Activated naive CD4-positive, alpha-beta T cell treated with Interleukin-2 at 50 U/mL for 16 hours (primary cell): ENCODE measurements at regions not wholly inside any gene's neighbourhood (a gene's known extent, or its start where the extent isn't known, plus 50 kb on each side); places are given as distances from the start of the nearest gene placed in this dataset.

Source experiments
- DNase-seq: peaks from one replicate; pipeline ENCODE4 v3.0.0-alpha.2; 2020

DNA sequence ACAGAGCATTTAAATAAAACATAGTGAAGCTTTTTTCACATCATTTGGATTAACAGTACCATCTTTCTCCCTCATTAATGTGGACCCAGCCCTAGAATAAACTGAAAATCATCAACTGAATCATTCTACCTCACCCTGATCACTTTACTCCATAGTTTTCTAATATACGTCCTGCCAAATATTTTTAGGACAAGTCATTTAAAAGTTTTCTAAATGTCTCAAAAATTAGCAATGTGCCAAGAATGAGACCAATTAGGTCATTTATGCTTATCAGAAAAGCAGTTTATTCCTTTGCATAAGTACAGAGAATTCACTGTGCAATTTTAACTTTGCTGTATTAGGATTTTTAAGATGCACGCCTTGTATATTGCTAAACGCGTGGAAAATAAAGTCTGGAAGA, 284.4 kb downstream of the PIK3R1 start:
- DNase-seq, result no peak

DNA sequence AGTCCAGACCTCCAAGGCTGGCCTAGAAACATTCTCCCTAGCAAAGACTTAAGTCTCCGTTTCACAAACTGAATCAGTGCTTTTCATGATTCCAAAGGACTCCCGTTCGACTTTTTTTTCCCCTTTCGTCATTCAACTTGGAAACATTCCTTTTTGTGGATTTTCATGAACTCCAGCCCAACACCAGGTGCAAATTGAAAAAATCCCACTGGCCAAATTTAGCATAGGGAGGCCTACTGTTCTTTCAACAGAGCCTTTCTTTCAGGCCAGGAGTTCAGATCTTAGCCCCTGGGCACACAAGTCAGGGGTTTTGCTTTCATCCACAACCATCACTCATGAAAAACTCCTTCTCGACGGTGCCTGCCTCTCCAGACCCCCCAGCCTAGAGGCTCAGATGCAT, 285.3 kb downstream of the PIK3R1 start:
- DNase-seq, result no peak

DNA sequence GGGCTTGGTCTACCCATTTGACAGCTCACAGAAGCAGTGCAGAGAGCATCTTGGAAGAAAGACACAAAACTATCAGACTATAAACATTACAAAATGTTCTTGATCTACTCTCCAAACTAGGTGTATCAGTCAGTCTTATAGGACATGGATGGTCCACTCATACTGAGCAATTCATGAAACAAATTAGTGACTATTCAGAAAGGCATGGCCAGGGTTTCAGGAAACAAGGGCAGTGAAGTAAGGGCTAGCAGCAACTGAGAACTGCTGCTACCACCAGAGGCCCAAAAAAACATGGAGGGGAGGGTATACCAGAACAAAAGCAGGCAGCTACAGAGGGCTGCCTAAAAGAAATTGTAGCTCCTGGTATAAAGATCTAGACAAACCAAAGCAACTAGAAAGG, 287.0 kb downstream of the PIK3R1 start:
- no peak for DNase-seq

DNA sequence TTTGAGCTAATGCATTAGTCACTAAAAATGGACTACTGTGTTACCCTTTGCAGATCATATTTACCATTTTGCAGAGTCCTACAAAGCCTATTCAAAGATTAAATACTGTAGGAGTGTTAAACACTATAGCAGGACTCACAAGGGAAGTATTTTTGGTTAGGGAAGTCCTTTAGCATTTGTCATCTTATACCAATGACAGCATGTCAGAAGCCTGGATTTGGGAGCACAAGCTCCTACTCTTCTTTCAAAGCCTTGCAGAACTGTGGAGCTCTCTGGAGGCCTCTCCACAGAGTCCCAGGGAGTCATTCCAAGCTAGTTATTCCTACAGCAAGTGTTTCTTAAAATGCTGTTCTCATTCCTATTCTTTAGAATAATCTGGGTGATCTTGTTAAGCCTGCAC, 288.8 kb downstream of the PIK3R1 start:
- DNase-seq, result no peak

DNA sequence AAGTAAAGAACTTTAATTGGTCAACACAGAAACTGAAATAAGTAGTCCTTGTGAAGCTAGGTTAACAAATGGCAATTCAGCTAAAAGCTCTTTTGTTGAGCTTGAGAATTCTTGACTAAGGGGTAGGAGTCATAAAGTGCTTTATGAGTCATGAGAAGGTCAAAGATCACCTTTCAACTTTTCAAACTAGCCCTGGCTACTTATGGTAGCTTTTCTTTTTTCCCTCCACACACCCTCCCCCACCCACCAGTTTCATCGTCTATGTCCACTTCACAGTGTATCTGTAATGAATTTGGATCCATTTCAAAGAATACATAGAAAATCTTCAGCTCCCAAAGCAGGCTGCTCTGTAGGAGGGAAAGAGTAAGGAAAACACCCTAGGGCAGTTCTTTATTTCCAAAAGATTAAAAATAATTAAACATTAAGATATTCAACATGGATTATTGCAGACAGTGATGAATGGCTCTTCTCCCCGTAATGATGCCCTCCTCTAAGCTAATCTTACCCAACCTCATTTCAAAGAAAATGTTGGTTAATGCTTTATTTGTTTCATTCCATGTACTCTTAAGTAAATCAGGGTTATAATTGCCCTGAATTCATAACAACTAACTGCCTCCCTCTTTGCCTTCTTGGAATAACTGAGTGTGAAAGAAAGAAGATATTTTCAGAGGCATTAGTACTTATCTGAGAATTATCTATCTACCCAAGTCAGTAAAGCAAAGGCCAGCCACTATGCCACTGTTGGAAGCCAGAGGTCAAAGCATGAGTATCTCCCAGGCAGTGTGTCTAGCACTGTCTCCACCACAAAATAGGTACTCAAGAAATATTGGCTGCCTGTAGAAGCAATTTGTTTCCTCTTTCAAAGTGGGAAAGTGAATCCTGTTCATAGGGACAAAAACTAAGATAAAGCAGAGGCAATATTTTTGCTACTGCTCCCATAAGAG, 290.6 kb downstream of the PIK3R1 start:
- no peak for DNase-seq

DNA sequence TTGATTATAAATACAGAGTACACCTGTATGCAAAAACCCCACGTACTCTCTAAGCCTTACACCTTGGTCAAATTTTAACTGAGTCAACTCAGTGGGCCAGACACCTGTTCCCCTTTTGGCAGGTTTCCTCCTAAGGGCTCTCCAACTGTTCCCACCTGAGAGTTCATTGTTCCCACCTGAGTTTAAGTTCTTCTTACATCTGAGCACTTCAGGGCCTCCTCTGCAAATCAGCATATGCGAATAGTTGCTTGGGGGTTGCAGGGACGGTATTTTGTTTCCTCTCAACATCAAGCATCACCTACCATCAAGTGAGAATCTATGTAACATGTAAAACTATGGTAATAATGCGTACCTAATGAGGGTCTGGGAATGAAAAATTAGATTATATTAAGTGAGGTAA, 300.0 kb downstream of the PIK3R1 start:
- DNase-seq, result no peak

DNA sequence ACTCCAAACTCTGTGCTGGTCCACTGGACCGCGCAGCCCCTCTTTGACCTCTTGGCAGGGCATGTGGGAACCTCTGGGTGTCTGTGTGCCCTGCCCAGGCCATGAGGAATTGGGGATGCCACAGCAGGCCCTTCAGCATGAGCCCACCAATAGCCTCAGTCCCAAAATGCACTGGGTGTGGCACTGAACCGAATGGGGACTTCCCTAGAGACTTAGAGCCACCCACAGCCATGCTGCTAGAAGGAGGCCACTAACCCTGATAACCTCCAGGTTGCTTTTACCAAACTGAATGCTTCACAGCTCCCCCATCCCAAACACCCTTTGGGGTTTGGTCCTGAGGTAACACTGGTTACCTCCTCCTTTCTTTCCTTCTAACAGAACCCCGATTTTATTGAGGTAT, 302.7 kb downstream of the PIK3R1 start:
- no peak for DNase-seq

DNA sequence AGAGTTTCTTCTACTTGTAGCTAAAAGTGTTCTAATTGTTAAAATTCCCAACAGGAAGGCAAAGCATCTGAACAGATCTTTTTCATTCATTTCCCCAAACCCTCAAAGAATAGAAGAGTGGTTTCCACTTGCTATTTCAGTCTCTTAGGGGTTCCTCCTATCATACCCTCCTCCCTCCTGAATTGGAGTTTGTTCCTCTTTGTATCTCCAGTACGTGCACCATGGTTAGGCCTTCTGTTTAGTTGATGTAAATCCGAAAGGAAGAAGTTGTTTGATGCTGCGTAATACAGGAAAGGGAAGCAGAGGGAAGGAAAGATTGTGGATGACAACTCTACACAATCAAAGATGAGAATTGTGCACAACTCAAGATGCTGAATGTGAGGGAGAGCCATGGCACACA, 303.6 kb downstream of the PIK3R1 start:
- DNase-seq, result no peak

DNA sequence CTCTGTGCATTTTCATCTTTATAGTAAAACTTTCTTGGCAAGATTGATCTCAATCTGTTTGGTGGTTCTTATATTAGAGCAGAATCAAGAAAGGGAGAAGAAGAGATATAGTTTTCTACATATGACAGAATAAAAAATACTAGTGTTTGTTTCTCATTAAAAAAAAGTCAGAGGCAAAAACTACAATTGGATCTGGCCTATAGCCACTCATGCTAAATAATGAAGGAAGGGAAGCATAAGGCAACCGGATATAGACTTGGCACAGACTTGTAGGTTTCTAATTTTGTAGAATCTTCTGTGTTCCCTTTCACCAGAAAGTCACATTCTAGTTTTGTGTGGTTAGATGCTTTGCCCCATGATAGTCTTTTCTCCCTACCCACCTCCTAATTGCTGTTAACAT, 306.2 kb downstream of the PIK3R1 start:
- DNase-seq, result no peak

DNA sequence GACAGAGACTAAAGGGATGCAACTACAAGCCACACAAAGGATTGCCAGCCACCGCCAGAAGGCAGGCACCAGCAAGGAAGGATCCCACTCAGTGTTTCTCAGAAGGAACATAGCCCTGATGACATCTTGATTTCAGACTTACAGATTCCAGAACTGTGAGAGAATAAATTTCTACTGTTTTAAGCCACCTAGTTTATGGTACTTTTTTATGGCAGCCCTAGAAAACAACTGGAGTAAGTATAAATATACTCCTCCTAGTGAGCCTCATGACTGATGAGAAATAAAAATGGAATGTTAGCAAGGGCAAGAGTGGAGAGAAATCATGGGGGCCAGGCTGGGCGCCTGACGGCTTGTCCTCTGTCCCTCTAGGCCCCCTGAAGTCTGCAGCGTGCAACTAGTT, 307.3 kb downstream of the PIK3R1 start:
- DNase-seq, result no peak

DNA sequence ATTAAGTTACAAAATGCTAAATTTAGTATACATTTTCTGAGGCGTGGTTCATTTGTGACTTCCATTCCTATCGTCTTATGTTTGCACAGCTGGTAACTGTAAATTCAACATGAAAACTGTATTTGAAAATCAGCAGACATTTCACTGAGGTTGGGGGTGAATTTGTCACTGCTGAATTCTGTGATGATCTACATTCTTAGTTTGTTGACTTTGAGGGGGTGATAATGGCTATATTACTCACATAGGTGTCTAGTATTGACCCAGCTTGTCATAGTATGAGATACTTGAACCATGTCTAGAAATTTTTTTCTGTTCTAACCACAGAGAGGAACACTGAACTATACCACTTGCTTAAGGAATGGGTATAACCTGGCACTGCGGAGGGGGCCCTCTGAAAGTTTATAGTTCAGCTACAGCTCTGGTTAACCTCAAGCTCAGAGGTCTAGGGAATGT, 313.3 kb downstream of the PIK3R1 start:
- no peak for DNase-seq

DNA sequence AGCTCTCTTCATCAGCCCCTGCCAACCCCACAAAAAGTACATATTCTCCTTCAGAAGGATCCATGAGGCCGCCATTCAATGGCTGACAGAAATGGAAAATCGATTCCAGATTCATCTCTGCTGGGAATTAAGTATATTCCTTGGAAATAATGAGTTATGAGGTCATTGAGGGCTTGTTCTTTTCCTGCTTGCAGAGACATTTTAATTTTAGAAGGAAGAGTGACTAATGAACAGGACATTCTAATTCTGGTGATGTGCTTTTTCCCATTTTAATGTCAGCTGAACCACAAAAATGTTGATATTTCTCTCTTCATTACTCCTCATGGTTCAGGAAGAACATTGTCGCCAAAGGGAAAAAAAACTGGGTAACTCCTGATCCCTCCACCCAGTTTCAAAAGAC, 314.0 kb downstream of the PIK3R1 start:
- DNase-seq, result no peak

DNA sequence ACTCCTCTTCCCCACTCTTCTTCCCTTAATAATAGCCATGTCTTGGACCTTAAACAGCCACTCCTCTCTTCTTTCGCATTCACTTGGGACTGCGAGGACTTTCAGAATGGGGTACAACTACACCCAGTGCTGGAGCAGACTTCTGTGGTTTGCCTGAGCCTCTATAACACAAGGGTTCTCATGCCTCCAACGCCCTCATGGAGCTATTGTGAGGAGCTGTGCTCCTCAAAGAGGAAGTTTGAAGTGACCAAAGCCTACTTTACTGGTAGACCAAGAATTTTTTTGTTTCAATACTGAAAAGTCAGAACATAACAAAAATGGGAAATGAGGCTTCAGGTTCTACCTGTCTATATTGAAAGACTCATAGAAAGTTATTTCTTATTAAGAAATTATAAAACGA, 316.4 kb downstream of the PIK3R1 start:
- no peak for DNase-seq

DNA sequence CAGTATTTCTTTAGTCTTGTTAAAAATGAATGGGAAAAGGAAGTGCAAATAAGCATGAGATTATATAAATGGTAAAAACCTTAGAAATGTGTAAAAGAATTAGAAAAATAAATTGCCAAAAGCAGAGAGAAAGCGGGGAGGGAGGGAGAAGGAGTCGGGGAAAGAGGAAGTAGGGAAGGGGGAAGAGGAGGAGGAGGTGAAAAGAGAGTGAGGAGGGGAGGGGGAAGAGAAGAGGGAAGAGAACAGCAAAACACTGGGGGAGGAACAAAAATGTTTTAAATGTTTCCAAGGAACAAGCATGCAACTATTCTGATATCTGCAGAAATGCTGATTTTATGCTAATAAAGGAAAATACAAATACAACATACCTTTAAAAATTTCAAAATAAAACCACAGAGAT, 317.5 kb downstream of the PIK3R1 start:
- DNase-seq, result no peak

DNA sequence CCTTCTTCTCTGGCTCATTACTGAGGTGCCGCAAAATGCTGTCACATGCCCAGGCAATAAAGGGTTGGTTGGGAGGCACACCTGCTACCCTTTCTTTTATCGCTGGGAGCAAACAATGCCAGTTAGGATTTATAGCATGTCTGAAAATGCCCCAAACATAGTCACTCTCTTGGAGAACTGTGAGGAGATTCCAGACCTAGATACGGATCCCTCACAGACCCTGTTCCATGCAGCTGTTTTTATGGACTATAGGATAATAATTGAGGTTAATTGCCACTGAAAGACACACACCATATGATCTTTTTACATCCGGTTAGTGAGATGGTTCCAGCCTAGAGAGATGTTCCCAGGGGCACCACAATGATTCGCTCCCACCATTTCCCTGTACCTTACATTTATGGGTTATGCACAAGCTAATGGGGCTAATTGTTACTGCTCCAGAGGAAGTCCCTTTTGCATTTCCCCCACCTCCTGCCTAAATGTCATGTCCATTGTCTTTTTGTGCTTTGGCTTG, 318.1 kb downstream of the PIK3R1 start:
- no peak for DNase-seq

DNA sequence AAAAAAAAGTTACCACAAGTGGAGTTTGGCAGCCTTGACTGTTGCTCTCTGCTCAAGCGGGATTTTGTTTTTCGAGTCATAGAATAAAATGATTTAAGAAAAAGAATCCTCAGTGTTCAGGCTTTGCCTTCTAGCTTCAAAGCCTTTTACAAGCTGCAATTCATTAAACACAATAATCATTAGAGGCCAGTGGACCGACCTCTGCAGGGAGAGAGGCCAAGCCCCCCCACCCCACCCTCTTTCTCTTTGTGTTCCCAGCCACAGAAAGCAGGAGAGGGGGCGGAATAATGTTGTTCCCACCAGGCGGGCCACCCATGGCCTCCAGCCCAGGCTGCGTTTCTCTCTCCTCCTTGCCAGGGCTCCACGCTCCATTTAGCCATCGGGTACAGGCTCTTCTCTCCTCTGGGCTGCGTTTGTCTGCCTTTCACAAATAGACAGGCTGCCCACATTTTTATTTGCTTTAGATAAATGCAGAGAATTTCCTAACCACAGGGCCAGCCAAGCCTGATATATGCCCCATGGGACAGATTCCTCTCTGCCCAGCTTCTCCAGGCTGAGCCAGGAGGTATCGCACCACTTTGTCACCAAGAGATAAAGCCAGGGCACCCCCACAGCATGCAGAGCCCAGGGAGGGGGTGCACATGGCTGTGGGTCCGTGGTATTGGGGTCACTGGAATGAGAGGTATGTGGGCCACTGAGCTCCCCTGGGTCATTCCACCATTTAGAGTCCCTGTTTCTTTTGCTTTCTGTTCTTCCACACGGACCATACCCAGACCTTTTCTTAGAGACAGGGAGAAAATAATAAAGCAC, 318.8 kb downstream of the PIK3R1 start:
- DNase-seq, result no peak

DNA sequence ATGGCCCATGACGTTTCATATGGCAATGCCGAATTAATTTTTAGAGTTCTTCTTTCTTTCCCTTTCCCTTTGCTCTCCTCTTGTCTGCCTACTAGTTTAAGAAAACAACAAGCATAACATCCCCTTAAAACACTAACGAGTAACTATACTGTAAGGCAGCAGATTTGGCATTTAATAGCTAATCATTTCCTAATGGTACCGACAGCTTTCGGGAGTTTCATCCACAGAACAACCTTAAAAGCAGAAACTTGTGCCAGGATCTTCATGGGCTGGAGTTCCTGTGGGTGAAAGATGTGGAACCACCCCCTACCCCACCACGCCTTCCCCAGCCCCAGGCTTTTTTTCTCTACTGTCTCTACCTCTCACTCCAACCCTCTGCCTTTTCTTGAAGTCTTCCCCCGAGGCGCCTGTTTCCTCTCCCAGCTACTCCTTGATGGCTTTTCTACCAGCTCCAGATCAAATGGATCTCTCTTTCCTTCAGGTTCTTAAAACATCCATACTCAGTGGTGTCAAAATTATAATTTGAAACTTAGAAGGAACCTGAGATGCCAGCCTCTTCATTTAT, 319.5 kb downstream of the PIK3R1 start:
- no peak for DNase-seq

DNA sequence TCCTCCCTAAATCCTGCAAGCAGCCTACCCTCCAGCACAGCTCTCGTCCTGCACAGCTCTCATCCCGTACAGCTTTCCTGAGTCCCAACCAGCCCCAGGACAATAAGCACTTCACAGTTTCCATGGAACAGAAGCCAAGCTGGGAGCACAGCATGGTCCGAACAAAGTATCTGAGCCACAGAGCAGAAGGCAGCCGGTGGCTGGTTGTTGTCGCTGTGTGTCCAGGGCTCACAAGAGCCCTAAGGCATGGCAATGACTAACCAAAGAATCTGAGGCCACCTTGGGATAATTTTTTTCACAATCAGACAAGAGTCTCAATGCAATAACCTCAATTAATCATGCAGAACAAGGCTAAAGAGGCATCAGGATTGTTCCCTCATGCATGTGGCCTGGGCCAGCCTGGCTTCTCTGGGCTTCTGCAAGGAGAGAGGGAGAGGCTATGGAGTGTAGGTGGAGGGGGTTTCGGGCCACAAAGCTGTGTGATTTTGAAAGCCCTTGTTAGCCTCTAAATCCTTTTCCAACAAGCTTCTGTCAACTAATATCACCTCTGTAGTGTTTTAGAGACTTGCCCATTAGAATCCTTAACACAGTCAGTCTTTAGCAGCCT, 323.4 kb downstream of the PIK3R1 start:
- DNase-seq, result no peak

DNA sequence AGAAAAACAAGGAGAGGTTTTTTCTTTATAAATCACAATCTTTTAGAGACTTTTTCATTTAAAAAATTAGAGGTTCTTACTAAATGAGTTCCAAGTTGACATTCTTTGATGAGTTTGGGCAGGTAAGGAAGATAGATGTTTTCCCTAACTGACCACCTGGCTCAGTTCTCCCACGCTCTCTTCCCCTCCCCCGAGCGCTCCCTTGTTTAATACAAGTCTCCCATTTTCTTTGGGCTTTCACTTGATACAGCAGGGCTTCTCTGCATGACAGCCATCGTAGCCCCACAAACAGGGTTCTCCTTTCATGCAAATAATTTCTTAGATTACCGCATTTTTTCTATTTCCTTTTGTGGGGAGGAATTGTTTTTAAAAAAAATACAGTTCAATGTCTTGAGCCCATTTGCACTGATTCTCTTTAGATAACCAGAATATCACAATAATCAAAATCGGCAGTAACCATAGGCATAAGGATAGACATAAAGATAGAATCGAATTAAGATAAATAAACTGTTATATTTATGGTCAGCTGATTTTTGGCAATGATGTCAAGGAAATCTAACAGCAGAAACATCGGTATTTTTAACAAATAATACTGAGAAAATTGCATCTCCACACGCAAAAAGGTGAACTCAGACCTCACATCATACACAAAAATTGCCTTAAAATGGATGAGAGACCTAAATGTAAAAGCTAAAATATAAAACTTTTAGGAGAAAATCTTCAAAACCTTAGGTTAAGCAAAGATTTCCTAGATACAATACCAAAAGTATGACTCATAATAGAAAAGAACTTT, 325.4 kb downstream of the PIK3R1 start:
- DNase-seq, result no peak

DNA sequence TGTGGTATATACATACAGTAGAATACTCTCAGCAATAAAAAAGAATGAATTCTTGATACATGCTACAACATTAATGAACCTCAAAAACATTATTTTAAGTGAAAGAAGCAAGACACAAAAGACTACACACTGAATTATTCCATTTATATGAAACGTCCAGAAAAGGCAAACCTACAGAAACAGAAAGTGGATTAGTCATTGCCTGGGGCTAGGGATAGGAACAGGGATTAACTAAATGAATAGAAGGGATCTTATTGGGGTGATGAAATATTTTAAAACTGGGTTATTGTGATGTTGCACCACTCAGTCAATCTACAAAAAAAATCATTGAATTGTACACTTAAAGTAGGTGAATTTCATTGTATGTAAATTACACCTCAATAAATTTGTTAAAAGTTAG, 326.7 kb downstream of the PIK3R1 start:
- no peak for DNase-seq

DNA sequence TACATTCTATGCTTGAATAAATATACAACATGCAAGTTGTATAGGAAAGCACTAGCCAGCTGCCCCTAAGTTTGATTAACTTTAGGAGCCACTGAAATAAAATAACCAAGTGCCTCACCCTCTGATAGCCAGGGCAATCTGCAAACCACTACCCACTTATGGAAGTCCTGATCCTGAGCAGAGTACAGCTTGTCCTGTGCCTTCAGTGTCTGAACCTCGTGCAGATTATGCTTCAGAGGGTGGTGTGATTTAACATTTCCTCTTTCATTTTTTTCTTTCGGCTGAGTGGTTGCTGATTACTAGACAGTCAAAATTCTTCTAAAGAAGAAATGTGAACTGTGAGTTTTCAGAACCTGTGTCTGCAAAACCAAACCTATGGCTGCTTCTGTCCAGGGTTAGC, 327.7 kb downstream of the PIK3R1 start:
- no peak for DNase-seq

DNA sequence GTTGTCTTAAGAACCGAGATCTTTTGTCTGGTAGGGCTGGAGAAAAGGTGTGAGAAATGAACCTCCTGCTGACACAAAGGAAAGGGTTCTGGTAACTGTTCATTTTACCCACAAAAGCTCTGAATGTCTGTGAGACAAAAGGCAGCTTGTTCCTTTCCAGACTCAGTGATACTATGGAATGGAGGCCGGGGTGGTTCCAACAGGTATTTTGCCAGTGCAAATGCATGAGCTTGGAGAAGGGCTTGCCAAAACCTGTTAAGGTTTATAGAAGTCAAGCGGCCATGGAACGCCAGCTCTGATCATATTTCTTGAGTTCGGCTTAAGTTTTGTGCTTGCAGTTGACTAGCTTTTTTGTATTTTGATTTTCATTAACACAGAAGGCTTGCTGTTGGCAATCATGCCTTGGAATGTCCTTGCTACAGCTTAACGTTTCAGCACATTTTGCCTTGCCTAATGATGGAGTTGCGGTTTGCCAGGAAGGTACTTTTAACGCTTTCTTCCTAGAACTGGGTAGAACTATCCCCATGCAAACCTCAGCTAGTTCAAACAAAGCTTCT, 328.6 kb downstream of the PIK3R1 start:
- DNase-seq, result no peak
